Natural killer cell (primary cell): ENCODE measurements at regions not wholly inside any gene's neighbourhood (a gene's known extent, or its start where the extent isn't known, plus 50 kb on each side); places are given as distances from the start of the nearest gene placed in this dataset.

ENCODE experiments used
- ATAC-seq, 3 donors: fragments of 150-1000 bp in 2 of 3; fragments of 200-7000 bp in 1 of 3; cut with Tn5 transposase; 1 replicate in 1 of 3; 2 replicates in 2 of 3; pipeline ENCODE4 v1.10.0; 2021; ENCODE audit warnings: mild to moderate bottlenecking in 2 of 3, moderate library complexity in 2 of 3
- DNase-seq, 2 donors: peaks; one replicate each; pipeline versions ENCODE4 v3.0.0 to v3.0.0-alpha.2; 2013 to 2021; ENCODE audit warnings: mixed read lengths in 1 of 2
- H3K27ac ChIP-seq: one replicate; pipeline ENCODE4 v1.5.1; 2013; ENCODE audit warnings: mild to moderate bottlenecking, low read length
- H3K27me3 ChIP-seq: one replicate; pipeline ENCODE4 v1.6.1; 2013; ENCODE audit warnings: low read length; ENCODE audit not compliant: control insufficient read depth, insufficient read depth
- H3K36me3 ChIP-seq: one replicate; pipeline ENCODE4 v1.6.1; 2013; ENCODE audit warnings: low read length; ENCODE audit not compliant: control insufficient read depth, insufficient read depth
- H3K4me1 ChIP-seq: one replicate; pipeline ENCODE4 v1.6.1; 2013; ENCODE audit warnings: low read length; ENCODE audit not compliant: control insufficient read depth, insufficient read depth
- H3K4me3 ChIP-seq: one replicate; pipeline ENCODE4 v1.5.1; 2013; ENCODE audit warnings: low read length
- H3K9me3 ChIP-seq: one replicate; pipeline ENCODE4 v1.6.1; 2013; ENCODE audit warnings: low read length; ENCODE audit not compliant: control insufficient read depth, insufficient read depth
- H3K27ac Mint-ChIP-seq, 2 donors: one replicate each; pipeline ENCODE4 v1.8.0; 2022; ENCODE audit warnings: mild to moderate bottlenecking in 2 of 2, mixed read lengths in 2 of 2, moderate library complexity in 1 of 2
- H3K27me3 Mint-ChIP-seq, 2 donors: one replicate each; pipeline ENCODE4 v1.8.0; 2022; ENCODE audit warnings: low read depth in 2 of 2, mixed read lengths in 2 of 2
- H3K36me3 Mint-ChIP-seq: one replicate; pipeline ENCODE4 v1.8.0; 2022; ENCODE audit warnings: mixed read lengths
- H3K4me1 Mint-ChIP-seq, 2 donors: one replicate each; pipeline ENCODE4 v1.8.0; 2022; ENCODE audit warnings: mixed read lengths in 2 of 2
- H3K4me3 Mint-ChIP-seq: one replicate; pipeline ENCODE4 v1.8.0; 2022; ENCODE audit warnings: mild to moderate bottlenecking, moderate library complexity, mixed read lengths
- H3K9me3 Mint-ChIP-seq, 2 donors: one replicate each; pipeline ENCODE4 v1.8.0; 2022; ENCODE audit warnings: mixed read lengths in 2 of 2
- CTCF ChIP-seq: fragments of 200-600 bp; IDR thresholded peaks from one replicate; pipeline ENCODE4 v1.8.0; 2022; ENCODE audit warnings: antibody characterized with exemption
- WGBS: methylation state at CpG from one replicate; pipeline ENCODE4 v1.1.7; 2013; ENCODE audit warnings: missing lambda C conversion rate; ENCODE audit not compliant: insufficient coverage; 5-methylcytosine and 5-hydroxymethylcytosine counted together
- intact Hi-C: fragments of 100-400 bp; cut with micrococcal nuclease; formaldehyde crosslinking; loops from one replicate; pipeline ENCODE4 v1.14.2; 2022

DNA sequence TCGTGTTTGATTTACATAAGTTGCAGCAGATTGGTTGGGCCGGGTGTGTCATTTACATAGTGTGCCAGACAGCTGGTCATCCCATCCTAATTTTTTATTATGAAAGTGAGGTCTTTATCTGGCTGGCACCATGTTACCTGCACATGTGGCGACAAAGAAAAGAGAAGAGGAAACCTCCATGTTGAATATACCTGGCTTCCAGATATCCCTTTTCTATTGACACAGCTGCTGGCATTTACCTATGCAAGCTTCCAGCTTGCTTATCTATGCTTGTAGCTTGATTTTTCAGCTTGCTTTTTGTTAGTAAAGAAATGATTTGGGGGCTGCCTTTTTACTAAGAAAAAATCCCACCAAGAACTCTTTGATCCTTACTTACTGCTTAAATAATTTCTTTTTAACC is 681.3 kb upstream of the SLITRK1 start:
- peaks cover 7% of the 10 kb centered on the region for H3K36me3 Mint-ChIP-seq
- intact Hi-C loops, result no loop called here
- Histone ChIP-seq H3K36me3 (no peaks in the 10 kb centered on the region), H3K4me3 (no peak overlapping the region), H3K9me3 (no peaks in the 10 kb centered on the region), H3K27me3 (no peaks in the 10 kb centered on the region), H3K4me1 (no peaks in the 10 kb centered on the region), H3K27ac (no peak overlapping the region)
- no peaks in the 10 kb centered on the region for H3K27me3 Mint-ChIP-seq
- DNase-seq (no peak), ATAC-seq (no peak)
- H3K27ac Mint-ChIP-seq, result no peak overlapping the region
- H3K4me3 Mint-ChIP-seq, result no peak overlapping the region
- H3K4me1 Mint-ChIP-seq, result no peaks in the 10 kb centered on the region
- peaks cover 18 to 19% of the 10 kb centered on the region in 2 donors for H3K9me3 Mint-ChIP-seq
- 90% methylated on average over 3 of the region's 3 CpGs for WGBS
- TF ChIP-seq CTCF, result no peak

DNA sequence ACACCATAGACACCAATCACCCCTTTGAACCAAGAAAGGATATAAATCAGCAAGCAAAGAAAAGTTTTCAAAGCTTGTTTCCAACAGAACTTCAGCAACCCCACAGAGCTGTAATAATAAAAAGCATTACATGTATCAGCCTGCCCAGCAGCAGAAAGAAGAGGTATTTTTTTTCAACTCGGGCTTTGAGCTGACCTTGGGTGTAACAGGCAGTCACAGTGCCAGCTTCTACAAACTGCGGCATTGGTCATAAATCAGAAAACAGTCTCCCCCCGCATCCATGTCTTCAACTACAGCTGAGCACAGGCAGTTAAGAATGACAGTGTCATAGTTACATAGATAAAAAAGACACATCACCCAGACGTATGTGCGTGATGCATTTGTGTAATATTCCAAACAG is 671.0 kb upstream of the SLITRK1 start:
- no peaks in the 10 kb centered on the region for H3K27me3 Mint-ChIP-seq
- DNase-seq (no peak), ATAC-seq (no peak)
- Histone ChIP-seq H3K4me3 (no peak overlapping the region), H3K27ac (no peak overlapping the region), H3K4me1 (no peaks in the 10 kb centered on the region), H3K27me3 (no peaks in the 10 kb centered on the region), H3K9me3 (no peaks in the 10 kb centered on the region), H3K36me3 (no peaks in the 10 kb centered on the region)
- intact Hi-C loops, result no loop called here
- H3K4me3 Mint-ChIP-seq, result no peak overlapping the region
- H3K9me3 Mint-ChIP-seq, result peaks cover 13 to 23% of the 10 kb centered on the region in 2 donors
- H3K4me1 Mint-ChIP-seq, result no peaks in the 10 kb centered on the region
- 18% methylated on average over 3 of the region's 5 CpGs for WGBS
- no peaks in the 10 kb centered on the region for H3K36me3 Mint-ChIP-seq
- H3K27ac Mint-ChIP-seq, result no peak overlapping the region
- TF ChIP-seq CTCF, result no peak

- Mint-ChIP-seq H3K36me3 (no peaks in the 10 kb centered on the region), H3K4me1 (no peaks in the 10 kb centered on the region), H3K27ac (no peak overlapping the region), H3K9me3 (peaks cover 14 to 22% of the 10 kb centered on the region in 2 donors), H3K4me3 (no peak overlapping the region), H3K27me3 (no peaks in the 10 kb centered on the region)
- no peak for DNase-seq
- Histone ChIP-seq H3K36me3 (no peaks in the 10 kb centered on the region), H3K9me3 (no peaks in the 10 kb centered on the region), H3K4me1 (no peaks in the 10 kb centered on the region), H3K27me3 (no peaks in the 10 kb centered on the region), H3K27ac (no peak overlapping the region), H3K4me3 (no peak overlapping the region)
- intact Hi-C loops, result no loop called here
- TF ChIP-seq CTCF, result no peak
- WGBS, result 83% methylated on average over 1 of the region's 3 CpGs
- no peak for ATAC-seq
These were observed 661.7 kb upstream of the SLITRK1 start for GRCh38 chr13:84543962-84544361.

DNA sequence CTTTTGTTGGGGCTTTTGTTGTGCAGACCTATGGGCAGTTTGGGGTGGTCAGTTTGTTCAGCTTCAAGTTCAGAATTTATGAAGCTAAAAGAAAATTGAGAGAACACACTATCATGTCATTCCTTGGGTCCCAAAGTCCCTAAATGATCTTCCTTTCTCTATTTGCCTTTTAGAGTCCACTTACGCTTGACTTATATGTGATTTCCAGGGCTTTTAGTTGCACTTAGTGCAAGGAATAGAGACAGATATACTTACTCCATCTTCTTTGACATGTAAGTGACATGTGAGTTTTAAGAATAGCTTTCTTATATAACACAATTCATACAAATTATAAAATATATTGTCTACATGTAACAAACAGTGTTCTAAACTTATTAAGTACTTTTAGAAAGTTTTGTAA is 660.1 kb upstream of the SLITRK1 start:
- Mint-ChIP-seq H3K4me1 (no peaks in the 10 kb centered on the region), H3K4me3 (no peak overlapping the region)
- WGBS, result no CpG with 5 or more reads among the region's 1 CpG

More for the DNA sequence above, 660.1 kb upstream of the SLITRK1 start:
- H3K4me3 ChIP-seq, result no peak overlapping the region
- DNase-seq (no peak), ATAC-seq (no peak)
- Mint-ChIP-seq H3K27me3 (no peaks in the 10 kb centered on the region), H3K9me3 (peaks cover 14 to 22% of the 10 kb centered on the region in 2 donors), H3K36me3 (no peaks in the 10 kb centered on the region), H3K27ac (no peak overlapping the region)
- H3K4me1 ChIP-seq, result no peaks in the 10 kb centered on the region
- H3K27me3 ChIP-seq, result no peaks in the 10 kb centered on the region
- H3K27ac ChIP-seq, result no peak overlapping the region
- no peaks in the 10 kb centered on the region for H3K9me3 ChIP-seq
- no peaks in the 10 kb centered on the region for H3K36me3 ChIP-seq
- intact Hi-C loops, result no loop called here
- no peak for TF ChIP-seq CTCF
